Forelimb muscle (tissue), 1 donor: ENCODE measurements at regions not wholly inside any gene's neighbourhood (a gene's known extent, or its start where the extent isn't known, plus 50 kb on each side); places are given as distances from the start of the nearest gene placed in this dataset.
A peak's percentile ranks its signal among the peaks of the same experiment; 100 is the strongest.

Experiments
- DNase-seq: peaks from one replicate; pipeline ENCODE4 v3.0.0-alpha.2; 2013; ENCODE audit warnings: low read depth

DNA sequence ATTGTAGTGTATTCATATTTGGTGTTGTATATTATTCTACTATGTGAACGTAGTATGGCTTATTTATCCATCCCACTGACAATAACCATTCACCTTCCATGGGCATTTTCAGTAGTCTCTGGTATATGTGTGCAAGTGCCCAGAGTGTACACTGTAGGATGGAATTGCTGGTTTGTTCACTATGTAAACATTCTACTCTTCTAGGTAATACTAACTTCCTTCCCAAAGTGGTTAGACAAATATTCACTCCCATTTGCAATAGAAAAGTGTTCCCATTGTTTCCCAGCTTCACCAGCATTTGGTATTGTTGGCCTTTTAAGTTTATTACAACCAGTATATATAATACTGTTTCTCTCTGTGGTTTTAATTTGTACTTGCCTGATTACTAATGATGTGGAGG lies 153.7 kb downstream of the C7orf25 start:
- no peak for DNase-seq

DNA sequence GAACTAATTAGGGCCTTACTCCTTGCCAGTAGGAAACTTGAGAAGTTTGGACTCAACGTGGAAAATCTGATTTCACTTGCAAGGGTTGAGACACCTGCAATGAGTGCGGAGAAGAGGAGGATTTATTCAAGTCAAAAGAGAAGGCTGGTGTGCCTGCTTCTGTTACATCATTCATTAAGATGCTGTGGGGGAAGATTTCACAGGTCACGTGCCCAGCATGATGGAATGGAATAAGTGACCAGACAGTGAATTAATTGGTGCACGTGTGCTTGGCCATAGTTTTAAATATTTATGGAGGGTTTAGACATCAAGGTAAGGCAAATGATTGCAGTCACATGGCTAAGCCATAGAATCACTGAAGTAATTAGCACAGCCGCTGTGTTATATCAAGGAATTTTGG lies 155.0 kb downstream of the C7orf25 start:
- DNase-seq = no peak

DNA sequence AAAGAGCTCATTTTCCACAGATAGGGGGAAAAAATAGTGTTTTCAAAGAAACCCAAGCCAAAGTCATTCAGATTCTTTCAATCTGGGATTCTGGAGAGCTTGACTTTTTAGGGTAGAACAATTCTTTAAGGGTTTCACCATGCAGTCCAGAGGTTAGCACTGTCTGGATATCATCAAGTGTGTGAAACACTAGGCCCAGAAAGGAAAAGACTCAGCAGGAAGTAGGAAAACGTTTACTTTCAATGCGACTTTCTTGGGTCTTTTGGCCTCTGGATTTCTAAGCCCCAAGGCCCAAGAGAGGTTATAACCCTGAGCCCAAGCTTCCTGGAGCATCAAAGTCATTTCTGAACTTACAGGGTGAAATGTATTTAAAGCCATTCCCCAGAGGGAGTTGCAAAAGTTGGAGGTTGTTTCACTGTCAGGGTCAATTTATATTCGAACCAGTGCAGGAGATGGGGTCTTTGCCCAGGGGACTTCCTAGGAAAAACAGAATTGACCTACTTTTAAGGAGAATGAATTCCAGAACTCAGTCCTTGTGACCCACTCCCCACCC lies 158.0 kb downstream of the C7orf25 start:
- no peak for DNase-seq

DNA sequence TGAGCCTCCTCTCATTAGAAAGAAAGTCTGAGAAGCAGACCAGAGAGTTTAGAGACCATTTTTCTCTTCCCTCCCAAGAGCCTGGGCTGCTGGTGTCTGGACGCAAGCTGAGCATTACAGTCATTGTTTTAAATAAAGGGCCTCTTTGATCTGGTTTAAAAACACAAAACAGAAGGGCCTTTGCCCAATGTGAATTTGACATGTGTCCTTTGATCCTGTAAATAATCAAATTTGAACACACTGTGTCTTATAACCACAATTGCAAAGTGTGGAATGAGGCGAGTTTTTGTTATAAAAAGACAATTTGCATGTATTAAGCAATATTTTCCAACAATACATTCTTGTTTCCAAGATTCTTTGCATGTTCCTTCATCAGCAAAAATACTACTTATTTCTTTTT lies 158.5 kb downstream of the C7orf25 start:
- no peak for DNase-seq

DNA sequence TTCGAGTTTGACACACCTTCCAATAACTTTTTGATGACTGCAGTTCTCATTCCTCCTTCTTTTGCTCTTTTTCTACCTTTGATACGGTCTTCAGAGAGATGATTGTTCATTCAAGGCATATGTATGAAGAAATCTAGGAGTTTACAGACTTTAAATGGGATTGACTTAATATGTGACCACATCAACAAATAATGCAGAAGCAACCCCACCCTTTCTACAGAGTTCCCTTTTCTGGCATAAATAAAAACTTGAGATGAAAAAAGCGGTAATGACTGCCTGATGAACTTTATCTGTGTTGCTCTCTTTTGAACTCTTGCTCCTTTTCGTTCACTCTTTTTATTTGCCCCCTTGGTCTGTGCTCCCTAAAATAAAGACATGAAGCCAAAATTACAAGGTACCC lies 161.7 kb downstream of the C7orf25 start:
- no peak for DNase-seq

DNA sequence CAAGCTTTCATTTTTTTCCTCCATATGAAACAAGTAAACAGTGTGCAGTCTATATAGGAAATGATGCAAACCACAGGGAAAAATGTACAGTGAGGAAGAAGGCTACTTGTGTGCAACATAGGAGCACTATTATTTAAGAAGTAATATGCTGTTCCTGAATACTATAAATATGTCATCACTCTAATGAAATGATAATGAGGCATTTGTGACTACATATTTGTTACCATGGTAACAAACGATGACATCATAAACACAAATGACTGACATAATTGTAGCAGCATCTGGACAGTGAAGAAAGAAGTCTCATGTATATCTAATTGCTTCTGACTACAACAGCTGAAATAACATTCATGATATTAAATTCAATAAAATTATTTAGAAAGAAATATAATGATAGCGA lies 164.8 kb downstream of the C7orf25 start:
- no peak for DNase-seq

DNA sequence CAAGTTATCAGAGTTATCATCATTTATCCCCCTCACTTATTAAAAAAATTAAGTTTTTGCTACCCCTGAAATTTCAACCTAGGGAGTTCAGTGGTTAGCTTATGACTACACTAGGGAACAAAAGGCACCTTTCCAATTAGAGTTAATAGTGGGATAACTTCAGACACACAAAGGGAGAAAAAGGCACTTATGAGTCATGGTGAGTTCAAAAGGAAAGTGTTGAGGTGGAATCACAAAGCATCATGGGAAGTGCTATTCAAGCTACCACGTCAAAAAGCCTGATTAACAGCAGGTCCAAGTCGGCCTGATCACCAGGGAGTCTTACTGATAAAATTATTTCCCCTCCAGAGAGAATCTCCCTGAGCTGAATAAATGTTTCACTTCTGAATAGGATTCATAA lies 165.7 kb downstream of the C7orf25 start:
- DNase-seq = no peak

GRCh38 chr7:42745357-42746059 lies 166.4 kb downstream of the C7orf25 start:
- no peak for DNase-seq

- no peak for DNase-seq
Measured at GRCh38 chr7:42744746-42745145, 167.1 kb downstream of the C7orf25 start.

GRCh38 chr7:42743077-42743858 lies 168.6 kb downstream of the C7orf25 start:
- DNase-seq = no peak

- no peak for DNase-seq
Measured at GRCh38 chr7:42742318-42742717, 169.6 kb downstream of the C7orf25 start.

DNA sequence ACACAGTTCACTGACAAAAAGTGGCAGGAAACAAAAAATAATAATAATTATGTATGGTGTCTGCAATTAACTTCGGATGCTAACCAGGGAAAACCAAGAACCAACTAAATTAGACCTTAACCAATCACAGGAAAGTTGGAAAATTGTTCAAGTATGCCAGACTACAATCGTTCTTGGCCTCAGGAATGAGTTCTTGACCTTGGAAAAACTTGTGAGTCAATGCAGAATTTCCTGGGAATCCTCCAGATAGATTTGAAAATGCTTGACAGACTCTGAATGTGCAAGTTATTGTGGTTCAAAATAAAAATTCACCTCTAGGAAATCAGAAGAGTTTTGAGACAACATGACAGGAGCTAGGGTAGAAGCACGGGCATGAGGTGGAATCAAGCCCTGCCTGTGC lies 171.5 kb downstream of the C7orf25 start:
- DNase-seq = no peak

GRCh38 chr7:42739638-42740037 lies 172.2 kb downstream of the C7orf25 start:
- peak; percentile 81 for DNase-seq

DNA sequence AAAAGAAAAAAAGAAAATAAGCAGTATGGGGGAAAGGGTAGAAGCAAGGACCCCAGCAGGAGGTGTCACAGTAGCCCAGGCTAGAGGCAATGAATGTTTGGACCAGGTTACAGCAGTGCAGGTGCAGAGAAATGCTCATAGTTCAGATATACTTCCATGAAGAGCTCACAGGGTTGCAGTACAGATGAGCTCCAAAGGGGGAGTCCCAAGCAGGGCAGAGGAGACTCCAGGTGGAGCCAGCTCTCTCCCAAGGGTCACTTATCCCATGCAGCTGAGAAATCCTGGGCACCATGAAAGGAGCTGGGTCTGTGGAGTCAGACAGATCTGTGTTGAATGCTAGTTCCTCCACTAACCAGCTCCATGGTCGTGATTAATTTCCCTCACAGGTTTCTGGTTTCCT lies 174.9 kb downstream of the C7orf25 start:
- DNase-seq = no peak

DNA sequence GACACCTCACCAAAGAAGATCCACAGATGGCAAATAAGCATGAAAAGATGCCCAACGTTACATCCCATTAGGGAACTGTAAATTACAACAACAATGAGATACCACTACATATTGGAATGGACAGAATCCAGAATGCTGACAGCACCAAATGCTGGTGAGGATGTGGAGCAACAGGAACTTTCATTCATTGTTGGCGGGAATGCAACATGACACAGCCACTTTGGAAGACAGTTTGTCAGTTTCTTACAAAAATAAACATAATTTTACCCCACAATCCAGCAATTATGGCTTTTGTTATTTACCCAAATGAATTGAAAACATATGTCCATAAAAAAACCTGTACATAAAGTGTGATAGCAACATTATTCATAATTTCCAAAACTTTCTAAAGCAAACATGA lies 176.8 kb downstream of the C7orf25 start:
- no peak for DNase-seq

DNA sequence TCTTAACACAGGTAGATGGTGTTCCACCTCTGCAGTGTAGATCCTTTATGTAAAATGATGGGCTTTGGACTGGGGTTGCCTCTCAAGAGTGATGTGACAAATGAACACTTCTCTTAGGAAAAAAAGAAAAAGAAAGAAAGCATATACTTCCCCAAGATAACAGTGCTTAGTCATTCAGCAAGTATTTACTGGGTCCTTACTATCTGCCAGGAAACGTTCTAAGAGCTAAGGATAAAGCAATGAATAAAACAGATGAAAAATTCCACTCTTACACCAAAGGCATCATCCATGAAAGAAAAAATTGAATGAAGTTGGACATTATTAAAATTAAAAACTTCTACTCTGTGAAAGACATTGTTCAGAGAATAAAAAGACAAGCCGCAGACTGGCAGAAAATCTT lies 177.3 kb downstream of the C7orf25 start:
- DNase-seq = no peak

DNA sequence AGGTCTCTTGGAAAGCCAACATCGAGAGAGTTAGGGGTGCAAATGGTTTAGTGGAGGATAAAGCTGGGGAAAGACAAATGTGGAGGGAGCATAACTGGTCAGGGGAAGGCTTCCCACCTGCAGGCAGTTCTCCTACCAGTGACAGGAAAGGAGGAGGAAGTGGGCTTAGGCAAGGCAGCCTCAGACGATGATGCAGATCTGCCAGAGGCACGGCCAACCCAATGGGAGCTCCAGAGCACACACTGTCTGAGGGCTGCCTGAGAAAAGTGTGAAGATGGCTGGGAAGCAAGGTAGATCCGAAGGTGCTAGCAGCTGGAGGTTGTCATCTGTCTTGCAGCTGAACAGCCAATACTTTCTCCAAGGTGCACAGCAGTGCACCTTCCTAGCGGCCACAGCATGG lies 178.8 kb downstream of the C7orf25 start:
- no peak for DNase-seq

DNA sequence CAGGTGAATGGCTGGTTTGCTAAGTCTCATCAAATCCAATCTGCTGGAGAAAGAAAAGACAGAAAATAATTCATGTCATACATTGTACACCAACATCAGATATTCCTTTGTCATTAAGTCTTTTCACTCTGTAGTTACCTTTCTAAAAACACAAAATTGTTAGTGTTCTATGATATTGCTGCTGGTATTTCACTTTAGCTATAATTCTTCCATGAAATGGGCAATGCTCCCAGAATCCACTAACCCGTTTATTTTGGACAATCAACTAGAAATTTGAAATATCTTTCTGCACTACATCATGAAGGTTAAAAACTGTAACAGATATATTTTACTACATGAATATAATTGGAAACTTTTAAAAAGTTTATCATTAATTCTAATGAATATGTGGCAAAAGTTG lies 181.3 kb downstream of the C7orf25 start:
- DNase-seq = no peak

DNA sequence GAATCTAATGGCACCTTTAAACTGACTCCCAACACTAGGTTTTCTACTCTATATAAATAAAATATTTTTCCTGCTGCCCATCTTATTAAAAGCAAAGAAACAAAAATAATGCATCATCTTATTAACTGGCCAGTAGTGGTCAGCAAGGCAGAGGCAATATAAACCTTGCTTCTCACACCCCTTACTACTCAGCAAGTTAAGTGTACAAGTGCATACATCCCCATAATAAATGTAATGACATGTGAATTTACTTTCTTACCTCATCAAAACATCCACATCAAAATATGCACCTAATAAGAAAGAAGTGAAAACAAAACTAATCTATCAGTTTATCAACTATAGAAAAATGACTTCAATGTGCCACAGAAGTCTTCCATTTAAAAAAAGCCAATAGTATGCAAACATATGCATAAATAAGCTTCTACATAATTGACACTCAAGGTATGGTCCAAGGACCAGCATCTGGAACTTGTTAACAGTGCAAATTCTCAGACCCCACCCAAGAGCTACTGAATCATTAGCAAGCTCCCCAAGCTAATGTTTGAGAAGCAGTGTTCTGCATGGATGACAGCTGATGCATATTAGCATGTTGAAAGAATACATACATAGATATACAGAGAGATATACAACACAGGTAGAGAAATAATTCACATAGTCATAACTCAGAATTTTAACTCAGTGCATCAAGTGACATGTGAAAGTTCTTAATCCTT lies 182.7 kb downstream of the C7orf25 start:
- DNase-seq = no peak

DNA sequence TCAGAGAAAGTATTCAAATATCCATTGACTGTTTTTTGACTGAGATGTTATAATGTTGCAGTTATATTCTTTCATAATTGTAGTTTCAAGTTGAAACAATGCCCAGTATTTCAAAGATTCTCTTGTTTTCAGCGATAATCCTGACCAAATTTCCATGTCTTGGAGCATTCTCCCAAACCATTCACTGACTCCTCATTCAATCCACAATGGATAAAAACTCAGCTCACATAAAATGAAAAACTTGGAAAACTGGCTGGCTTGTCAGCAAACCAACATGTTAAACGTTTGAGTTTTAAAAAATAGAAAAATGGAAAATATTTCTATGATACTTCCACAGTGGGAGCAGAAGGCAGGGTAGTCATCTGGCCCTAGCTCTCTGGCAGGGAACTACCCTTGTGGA lies 184.4 kb downstream of the C7orf25 start:
- no peak for DNase-seq

DNA sequence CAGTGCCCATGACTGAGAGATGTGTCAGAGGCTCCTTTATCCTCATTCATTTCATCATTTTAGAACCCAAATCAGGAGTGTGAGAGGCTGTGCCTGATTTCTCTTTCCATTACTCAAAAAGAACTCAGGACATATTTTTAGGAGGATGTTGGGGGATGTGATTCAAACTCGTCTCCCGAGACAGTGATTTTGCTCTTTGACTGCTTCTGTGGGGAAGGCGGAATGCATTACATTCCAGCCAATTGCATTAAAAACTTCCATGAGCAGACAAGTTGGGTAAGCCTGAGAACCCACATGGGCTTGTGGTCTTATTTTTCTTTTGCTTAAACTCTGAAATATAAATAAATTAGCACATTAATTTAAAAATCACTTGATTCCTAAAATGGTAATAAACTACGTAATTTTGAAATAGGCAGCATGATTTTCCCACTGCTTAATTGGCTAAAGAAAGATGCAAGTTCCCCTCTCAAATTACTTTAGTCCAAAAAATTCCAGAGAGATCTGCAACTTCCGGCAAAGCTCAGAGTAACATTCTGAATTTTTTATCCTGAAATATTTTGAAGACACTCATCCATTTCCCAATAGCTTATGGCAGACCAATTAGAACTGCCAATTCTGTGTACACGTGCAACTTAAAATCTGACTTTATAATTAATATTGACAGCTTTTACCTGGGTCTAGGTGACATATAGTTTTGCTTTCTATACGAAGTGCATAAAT lies 185.6 kb downstream of the C7orf25 start:
- DNase-seq = no peak

DNA sequence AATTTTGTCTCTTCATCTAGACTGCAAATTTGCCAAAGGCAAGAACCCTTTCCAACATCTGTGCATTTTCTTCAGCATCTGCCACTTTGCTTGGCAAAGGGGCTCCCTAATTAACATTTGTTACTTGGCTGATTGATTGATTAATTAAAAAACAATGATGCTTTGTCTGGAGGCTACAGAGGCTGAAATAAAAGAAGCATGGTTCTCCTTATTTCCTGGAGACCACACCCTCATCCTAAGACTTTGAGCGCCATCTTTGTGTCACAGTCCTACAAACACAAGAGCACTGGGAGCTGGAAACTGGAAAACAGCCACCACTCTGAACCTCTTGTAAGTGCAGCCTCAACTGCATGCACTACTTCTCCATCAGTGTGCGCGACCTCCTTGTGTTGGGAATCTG lies 189.2 kb downstream of the C7orf25 start:
- no peak for DNase-seq
